ENCODE measurements at regions not wholly inside any gene's neighbourhood (a gene's known extent, or its start where the extent isn't known, plus 50 kb on each side); places are given as distances from the start of the nearest gene placed in this dataset.

DNA sequence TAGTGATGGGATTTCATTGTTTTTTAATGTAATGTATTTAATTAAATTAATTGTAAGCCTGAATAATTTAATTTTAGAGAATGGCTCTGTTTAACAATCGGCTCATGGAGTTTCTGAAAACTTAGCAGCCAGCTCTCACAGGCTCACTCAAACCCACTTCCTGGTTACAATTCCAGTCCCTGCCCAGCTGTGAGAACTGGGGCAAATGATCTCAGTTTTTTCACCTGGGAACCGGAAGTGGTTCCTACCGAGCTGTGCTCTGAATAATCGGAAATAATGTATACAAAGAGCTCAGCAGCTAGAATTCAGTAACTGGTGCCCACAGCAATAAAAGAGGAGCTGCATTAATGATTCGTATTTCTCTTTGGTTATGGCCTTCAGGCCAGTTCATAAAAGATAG lies 244.3 kb upstream of the MCTP2 start:
- TF ChIP-seq, protein P1, sequence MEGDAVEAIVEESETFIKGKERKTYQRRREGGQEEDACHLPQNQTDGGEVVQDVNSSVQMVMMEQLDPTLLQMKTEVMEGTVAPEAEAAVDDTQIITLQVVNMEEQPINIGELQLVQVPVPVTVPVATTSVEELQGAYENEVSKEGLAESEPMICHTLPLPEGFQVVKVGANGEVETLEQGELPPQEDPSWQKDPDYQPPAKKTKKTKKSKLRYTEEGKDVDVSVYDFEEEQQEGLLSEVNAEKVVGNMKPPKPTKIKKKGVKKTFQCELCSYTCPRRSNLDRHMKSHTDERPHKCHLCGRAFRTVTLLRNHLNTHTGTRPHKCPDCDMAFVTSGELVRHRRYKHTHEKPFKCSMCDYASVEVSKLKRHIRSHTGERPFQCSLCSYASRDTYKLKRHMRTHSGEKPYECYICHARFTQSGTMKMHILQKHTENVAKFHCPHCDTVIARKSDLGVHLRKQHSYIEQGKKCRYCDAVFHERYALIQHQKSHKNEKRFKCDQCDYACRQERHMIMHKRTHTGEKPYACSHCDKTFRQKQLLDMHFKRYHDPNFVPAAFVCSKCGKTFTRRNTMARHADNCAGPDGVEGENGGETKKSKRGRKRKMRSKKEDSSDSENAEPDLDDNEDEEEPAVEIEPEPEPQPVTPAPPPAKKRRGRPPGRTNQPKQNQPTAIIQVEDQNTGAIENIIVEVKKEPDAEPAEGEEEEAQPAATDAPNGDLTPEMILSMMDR (IDR thresholded peaks at IDR 0.05; ENCODE audit: insufficient read depth, low read depth, low read length) = no peak
- TF ChIP-seq EZH2 (IDR thresholded peaks at IDR 0.05; ENCODE audit: insufficient read depth, low read length) = no peak
